NCI-H2227 treated with DMSO at 0.1 percent for 48 hours (cell line): ENCODE measurements at regions not wholly inside any gene's neighbourhood (a gene's known extent, or its start where the extent isn't known, plus 50 kb on each side); places are given as distances from the start of the nearest gene placed in this dataset.
"Not testable (repeated sequence)": the region's sequence is repeated elsewhere in the genome, so short reads cannot be mapped to it uniquely, and the experiment has no call there.

Experiments used
- DNase-seq: peaks from one replicate; lab custom pipeline; 2025; lab: John Stamatoyannopoulos, UW

- DNase-seq = no peak
Observed at GRCh38 chr21:28703861-28704260, 288.8 kb downstream of the LTN1 start.

- no peak for DNase-seq
Observed at GRCh38 chr21:28699596-28700259, 292.9 kb downstream of the LTN1 start.

- DNase-seq = no peak
Observed at GRCh38 chr21:28699186-28699585, 293.5 kb downstream of the LTN1 start.

- no peak for DNase-seq
Observed at GRCh38 chr21:28696844-28697410, 295.8 kb downstream of the LTN1 start.

- DNase-seq = no peak
Observed at GRCh38 chr21:28693476-28693875, 299.2 kb downstream of the LTN1 start.

- no peak for DNase-seq
Observed at GRCh38 chr21:28690196-28690595, 302.5 kb downstream of the LTN1 start.

GRCh38 chr21:28688381-28688780 is 304.3 kb downstream of the LTN1 start:
- no peak for DNase-seq

- no peak for DNase-seq
Observed at GRCh38 chr21:28687586-28687985, 305.1 kb downstream of the LTN1 start.

GRCh38 chr21:28683982-28684752 is 308.5 kb downstream of the LTN1 start:
- DNase-seq = no peak

GRCh38 chr21:28682884-28683283 is 309.8 kb downstream of the LTN1 start:
- DNase-seq = not testable (repeated sequence)

GRCh38 chr21:28677096-28677495 is 315.6 kb downstream of the LTN1 start:
- not testable (repeated sequence) for DNase-seq

GRCh38 chr21:28675331-28676041 is 317.2 kb downstream of the LTN1 start:
- no peak for DNase-seq

GRCh38 chr21:28674763-28675162 is 317.9 kb downstream of the LTN1 start:
- no peak for DNase-seq

- DNase-seq = no peak
Observed at GRCh38 chr21:28671549-28672195, 321.0 kb downstream of the LTN1 start.

- no peak for DNase-seq
Observed at GRCh38 chr21:28669971-28670653, 322.6 kb downstream of the LTN1 start.

GRCh38 chr21:28669321-28669720 is 323.4 kb downstream of the LTN1 start:
- no peak for DNase-seq

- DNase-seq = no peak
Observed at GRCh38 chr21:28663754-28664153, 328.9 kb downstream of the LTN1 start.

- DNase-seq = no peak
Observed at GRCh38 chr21:28663111-28663693, 329.5 kb downstream of the LTN1 start.

GRCh38 chr21:28657566-28657965 is 335.1 kb downstream of the LTN1 start:
- DNase-seq = no peak

- DNase-seq = no peak
Observed at GRCh38 chr21:28655471-28655870, 337.2 kb downstream of the LTN1 start.

GRCh38 chr21:28654406-28654805 is 338.3 kb downstream of the LTN1 start:
- no peak for DNase-seq
